H4 (cell line): ENCODE measurements at regions not wholly inside any gene's neighbourhood (a gene's known extent, or its start where the extent isn't known, plus 50 kb on each side); places are given as distances from the start of the nearest gene placed in this dataset.
A peak's percentile ranks its signal among the peaks of the same experiment; 100 is the strongest.

Source experiments
- DNase-seq: peaks from one replicate; pipeline ENCODE4 v3.0.0-alpha.2; 2015; ENCODE audit warnings: low spot score

DNA sequence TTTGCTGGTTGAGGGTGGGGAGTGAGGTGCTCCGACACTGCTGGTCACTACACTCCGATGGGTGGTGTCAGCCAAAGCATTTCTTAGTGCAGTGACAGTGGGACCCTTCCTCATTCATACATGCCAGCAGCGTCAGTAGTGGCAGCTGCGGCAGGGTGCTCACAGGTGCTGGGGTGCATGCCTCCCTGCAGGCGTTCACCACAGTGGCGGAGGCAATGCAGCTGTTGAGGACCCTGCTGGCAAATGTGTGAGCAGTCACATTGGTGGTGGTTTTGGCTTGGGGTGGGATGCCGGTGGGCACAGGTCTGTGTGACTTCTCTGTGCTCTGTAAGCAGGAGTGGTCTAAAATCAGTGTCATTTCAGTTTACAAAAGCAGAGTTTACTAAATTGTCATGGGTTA lies 464.6 kb downstream of the FUT8 start:
- no peak for DNase-seq

DNA sequence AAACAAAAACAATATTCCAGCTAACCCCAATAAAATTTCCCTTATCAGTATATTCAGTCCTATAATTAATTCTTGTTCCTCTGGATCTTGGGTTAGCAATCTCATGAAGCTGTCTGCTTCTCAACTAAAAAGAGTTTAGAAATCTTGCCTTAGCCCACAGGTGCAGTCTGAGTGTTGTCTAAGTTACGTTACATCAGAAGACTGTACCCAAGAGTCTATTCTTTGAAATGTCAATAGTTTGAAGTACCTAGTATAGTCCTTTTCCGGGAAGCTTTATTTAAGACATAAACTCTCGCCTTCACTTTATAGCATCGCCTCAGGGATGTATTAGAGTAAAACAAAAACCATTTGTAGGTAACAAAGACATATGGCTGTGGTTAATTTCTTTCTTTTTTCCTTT lies 465.1 kb downstream of the FUT8 start:
- no peak for DNase-seq

DNA sequence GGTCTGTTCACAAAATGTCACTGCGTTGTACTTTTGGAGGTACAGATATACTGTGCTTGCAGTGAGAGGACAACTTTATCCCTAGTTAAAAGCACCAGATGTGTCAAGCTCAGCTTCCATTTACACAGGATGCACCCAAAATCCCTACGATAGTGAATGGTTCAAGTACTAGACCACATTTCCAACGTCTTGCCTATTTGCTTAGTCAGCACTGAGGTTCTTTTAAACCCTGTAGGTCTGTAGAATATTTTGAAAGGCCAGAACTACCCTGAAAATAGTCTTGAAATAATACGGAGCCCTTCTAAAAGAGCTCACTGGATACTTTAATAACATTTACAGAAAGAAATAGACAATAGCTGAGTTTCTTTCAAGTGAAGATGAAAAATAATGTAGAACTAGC lies 466.1 kb downstream of the FUT8 start:
- DNase-seq, result no peak

DNA sequence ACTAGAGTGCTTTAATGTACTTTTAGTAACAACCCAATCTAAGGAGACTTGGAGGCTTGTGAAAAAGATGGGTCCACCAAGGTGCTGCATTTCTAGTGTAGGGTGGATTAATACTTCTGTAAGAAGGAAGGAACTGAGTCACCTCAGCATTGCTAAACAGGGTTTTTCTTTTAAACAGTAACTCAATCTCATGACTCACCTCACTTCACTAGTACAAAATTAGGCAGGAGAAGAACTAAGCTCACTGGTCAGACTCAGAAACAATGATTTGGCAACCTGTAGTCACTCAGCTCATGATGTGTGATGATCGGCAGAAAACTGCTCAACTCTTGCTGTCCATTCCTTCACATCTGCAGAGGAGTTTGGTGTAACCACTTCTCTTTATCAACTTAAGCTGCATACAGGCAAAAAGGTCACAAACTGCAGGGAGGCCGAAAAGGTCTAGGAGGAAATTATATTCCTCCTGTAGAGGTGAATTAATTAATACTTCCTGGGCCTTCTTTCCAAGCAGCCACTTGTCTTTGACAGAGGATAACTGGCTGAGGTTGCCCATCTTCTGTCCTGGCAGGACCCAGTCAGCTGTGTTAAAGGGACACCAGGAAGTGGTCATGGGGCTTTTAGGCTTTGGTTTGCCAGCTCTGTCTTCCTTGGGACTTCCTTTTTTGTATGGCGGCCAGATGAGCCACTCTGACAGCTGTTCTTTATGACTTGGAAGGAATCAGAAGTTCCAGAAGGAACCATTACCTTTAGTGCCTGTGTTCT lies 466.9 kb downstream of the FUT8 start:
- DNase-seq, result peak; percentile 45

DNA sequence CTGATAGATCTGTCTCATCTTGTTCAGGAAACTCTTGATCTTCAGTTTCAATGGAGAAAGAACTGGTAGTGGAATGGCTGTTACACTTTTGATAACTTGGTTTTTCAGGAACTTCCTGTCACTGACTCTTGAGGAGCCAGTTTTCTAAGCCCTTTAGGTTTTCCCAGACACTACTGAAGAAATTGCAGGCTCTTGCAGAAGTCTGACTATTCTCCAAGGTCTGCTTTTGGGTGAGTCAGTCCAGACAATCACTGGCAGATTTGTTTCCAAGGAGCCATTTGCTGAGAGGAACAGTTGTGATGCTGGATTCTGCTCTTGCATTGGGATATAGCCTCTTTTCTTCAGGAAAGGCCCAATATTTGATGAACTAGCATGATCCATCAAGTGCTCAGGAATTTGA lies 468.0 kb downstream of the FUT8 start:
- DNase-seq, result no peak

DNA sequence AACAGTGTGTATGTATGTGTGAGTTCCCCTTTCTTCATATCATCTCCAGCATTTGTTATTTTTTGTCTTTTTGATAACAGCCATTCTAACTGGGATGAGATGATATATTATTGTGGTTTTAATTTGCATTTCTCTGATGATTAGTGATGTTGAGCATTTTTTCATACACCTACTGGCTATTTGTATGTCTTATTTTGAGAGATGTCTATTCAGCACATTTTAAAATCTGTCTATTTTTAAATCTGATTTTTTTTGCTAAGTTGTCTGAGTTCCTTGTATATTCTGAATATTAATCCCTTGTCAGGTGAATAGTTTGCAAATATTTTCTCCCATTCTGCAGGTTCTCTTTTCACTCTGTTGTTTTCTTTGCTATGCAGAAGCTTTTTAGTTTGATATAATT lies 469.1 kb downstream of the FUT8 start:
- DNase-seq, result no peak

DNA sequence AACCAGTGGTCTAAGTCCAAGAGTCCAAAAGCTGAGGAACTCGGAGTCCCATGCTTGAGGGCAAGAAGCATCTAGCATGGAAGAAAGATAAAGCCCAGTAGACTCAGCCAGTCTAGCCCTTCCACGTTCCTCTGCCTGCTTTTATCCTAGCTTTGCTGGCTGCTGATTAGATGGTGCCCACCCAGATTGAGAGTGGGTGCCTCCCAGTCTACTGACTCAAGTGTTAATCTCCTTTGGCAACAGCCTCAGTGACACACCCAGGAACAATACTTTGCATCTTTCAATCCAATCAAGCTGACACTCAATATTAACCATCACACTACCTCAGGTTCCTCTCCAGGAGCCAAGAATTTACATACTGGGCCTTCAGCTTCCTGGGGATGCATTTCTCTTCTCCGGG lies 476.1 kb downstream of the FUT8 start:
- DNase-seq, result no peak

DNA sequence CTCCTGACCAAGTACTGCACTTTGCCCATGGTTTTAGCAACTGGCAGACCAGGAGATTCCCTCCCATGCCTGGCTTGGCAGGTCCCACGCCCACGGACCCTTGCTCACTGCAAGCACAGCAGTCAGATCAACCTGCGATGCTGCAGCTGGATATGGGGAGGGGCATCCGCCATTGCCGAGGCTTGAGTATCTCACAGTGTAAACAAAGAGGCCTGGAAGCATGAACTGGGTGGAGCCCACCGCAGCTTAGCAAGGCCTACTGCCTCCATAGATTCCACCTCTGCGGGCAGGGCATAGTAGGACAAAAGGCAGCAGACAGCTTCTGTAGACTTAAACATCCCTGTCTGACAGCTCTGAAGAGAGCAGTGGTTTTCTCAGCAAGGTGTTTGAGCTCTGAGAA lies 479.8 kb downstream of the FUT8 start:
- DNase-seq, result no peak

DNA sequence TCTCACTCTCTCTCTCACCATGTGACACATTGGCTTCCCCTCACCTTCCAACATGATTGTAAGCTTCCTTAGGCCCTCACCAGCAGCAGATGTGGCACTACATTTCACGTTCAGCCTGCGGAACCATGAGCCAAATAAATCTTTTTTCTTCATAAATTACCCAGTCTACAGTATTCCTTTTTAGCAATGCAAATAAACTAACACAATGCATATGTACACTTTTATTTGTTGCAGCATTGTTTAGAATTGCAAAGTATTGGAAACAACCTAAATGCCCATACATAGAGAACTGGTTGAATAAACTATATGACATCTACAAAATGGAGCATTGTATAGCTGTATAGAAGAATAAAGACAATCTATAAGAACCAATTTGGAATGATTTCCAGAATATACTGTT lies 487.6 kb downstream of the FUT8 start:
- no peak for DNase-seq

DNA sequence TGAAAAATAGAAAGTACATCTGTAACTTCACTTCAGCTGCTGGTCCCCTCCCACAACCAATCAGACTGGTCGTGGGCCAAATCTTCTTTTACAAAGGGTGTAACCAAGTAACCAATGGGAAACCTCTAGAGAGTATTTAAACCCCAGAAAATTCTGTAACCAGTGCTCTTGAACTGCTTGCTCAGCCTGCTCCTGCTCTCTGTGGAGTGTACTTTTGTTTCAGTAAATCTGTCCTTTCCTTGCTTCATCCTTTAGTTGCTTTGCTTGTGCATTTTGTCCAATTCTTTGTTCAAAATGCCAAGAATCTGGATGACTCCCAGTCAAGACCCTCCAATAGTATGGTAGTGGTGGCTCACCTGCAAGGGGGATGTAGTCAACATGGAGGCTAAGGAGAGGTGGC lies 489.1 kb downstream of the FUT8 start:
- DNase-seq, result no peak

DNA sequence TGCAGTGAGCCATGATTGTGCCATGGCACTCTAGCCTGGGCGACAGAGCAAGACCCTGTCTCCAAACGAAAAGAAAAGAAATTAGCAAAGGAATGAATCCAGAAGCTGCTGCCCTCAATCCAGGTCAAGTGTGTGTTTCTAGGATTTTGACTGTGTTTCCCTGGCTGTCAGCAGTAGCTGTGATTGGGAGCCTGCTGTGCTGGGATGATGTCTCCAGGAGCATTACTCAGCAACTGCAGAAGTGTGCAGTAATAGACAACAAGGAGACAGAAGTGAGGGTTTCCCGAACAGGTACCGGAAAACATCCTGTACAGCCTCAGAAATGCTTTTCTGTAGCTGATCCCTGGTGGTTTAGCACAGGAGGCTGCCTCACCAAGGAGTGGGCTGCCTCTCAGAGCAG lies 492.5 kb downstream of the FUT8 start:
- no peak for DNase-seq

DNA sequence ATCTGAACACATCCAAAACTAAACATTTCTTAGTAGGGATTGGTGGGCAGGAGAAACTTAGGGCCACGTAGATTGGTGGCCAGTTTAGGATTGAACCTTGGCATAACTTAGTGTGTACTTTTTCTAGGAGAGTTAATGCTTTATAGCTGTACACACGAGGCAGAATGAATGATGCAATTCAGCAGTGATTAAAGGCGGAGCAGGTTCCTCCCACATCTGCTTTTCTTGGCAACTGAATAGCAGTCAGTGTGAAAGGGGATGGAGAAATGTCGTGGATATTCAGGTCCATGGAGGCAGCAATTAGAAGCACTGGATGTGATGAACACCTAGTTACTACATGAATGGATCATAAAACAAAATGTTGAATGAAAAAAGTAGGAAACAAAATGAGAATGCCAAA lies 493.8 kb downstream of the FUT8 start:
- DNase-seq, result no peak

DNA sequence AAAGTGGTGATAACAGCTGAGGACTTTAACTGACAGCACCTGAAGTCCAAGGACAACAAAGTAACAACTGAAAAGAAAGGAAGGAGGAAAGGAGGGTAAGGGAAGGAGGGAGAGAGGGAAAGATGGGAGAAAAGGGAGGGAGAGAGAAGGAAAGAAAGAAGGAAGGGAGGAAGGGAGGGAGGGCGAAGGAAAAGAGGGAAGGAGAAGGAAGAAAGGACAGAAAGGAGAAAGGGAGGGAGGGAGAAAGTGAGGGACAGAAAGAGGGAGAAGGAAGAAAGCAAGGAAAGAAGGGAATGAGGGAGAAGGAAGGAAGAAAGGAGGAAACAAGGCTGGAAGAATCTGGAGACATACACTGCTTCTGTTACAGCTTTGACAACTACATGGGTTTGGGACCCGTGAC lies 494.4 kb downstream of the FUT8 start:
- no peak for DNase-seq

DNA sequence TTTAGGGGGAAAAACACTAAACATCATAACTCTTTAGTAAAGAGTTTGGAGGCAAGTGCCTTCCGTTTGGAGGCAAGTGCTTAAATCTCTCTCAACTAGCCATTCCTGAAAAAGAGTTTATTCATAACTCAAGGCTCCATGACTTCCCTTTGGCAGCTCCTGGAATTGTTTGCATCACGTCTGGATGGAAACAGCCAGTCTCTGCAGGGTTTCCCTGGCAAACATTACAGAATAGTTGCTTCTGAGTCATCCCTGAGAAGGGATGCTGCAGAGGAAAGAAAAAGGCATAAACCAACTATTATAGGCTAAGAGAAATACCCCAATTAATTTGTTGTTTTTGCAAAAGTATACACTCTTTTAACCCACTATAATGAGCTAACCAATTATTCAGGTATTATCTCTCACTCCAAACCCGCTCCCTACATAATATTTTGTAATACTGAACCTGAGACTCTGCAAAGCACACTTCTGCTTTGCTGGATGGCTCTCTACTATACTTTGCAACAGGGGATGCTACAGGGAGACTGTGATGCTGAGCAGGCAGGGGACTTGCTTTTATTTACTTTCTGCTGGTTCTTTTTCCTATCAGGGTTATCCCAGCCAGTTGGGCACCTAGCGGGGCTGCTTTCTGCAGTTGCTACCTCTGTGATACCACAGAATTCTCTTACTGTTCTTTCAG lies 497.7 kb downstream of the FUT8 start:
- DNase-seq, result peak; percentile 30

DNA sequence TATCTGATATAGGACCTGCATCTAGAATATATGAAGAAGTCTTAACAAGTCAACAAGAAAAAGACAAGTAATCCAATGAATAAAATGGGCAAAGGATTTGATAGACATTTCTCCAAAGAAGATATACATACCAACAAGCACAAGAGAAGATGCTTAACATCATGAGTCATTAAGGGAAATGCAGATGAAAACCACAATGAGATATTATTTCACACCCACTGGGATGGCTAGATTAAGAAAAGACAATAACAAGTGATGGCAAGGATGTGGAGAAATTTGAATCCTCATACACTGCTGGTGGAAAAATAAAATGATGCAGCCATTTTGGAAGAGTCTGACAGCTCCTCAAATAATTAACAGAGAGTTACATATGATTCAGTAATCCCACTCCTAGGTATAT lies 502.6 kb downstream of the FUT8 start:
- no peak for DNase-seq

DNA sequence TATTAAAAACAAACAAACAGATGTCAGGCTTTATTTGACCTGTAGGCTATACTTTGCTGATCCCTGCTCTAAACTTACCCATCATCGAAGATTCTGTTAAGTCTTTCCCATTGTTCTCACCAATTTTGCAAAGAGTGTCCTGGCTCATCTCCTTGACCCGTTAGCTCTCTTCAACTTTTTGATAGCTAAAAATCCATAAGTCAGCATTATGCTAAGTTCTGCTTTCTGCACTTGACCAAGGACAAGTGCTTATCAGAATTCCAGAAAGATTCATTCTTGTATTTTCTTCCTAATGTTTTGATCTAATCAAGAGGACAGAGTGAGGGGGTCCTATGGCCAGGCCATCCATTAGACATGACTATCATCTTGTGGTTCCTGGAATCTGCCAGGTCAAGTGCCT lies 503.5 kb downstream of the FUT8 start:
- DNase-seq, result no peak

DNA sequence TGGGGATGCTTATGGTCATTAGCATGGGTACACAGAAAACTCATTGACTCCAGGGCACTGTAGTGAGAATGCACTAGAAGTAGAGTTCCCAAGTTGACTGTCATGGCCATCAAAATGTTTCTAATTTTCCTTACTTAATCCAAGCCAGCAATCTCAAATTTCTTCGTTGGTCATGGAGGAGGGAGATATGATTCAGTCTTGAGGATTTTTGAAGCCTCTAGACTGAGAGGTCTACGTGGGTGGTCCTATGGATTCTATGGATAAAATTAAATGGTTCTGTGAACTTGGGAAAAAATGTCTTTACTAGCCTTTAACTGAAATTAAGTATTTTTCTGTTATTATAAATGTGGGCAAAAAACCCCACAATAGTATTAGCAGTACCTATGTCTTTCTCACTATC lies 508.5 kb downstream of the FUT8 start:
- DNase-seq, result no peak

DNA sequence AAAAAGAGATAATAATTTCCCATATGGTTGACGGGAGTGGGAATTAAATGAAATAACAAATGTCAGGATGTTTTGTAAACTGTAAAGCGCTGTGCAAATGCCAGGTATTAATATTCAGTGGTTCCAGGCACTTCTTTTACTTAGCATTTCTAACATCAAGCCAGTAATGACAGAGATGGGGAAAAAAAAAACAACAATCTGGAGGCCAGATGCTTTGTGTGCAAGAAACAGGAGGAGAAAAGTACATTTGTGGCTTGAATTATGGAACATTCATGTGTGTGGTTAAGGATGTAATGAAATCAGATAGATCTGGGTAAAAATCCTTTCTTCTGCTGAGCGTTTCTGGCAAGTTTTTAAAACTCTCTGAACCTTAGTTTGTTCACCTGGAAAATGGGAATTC lies 509.6 kb downstream of the FUT8 start:
- no peak for DNase-seq

DNA sequence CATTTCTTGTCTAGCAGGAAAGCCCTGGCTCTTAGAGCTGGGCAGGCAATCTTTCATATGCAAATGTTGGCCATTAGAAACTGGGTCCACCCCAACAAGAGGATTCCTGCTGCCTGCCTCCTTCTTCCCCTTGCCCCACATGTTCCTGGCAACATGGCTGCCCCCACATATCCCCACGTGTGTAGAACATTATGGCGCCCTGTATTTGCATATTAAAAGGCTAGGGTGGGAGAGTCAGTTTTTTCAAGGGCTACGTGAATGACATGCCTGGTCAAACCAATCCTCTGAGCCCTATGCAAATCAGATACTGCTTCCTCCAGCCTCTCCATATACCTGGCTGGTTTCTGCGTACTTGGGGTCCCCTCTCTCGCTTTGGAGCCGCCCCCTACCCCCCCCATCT lies 514.0 kb downstream of the FUT8 start:
- no peak for DNase-seq

DNA sequence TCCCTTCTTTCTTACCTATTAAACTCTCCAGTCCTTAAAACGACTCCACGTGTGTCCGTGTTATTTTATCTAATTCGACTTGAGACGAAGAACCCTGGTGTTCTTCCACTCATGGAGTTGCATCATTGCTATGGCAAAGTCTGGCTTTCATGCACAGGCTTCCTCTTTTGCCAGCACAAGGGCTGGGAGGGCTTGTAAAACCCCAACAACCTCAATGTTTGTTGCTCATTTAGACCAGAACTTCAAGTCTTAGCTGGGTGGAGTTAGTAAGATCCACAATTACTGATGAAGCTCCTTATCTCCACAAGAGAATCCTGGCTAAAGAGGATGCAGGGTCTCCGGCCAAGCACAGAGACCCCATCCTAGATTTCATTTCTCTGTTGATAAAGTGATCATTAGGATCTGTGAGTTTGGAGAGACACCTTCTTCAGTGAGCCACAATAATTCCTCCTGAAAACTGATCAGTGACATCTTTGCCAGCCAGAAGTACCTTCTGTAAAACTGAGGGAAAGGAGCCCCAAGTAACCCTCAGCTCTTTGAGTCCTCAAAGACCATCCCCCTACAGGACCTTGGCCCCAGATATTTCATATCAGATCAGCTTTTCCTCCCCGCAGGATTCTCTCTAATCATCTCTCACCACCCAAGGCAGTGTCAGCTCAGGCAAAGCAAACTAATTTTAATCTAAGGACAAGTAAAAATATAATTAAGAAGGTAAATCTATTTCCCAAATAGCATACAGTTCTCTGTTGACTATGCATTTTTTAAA lies 514.6 kb downstream of the FUT8 start:
- no peak for DNase-seq

DNA sequence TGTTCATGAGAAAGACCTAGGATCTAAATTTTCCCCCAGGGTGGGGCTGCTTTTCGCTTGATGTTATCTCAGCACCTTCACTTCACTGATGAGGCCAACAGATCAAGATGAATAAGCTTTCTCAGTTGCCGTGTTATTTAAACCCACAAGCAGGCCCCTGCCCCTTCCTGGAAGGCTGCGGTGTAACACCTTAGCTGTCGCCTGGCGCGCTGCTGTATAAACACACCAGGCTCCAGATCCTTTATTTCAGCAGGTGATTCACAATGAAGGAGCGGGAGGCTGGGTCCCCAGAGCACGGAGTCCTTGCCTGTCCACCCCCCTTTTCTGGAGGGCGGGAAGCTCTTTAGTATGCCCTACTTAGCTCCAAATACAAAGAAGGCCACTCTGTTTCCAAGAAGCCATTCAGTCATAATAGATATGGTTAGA lies 515.4 kb downstream of the FUT8 start:
- DNase-seq, result no peak

DNA sequence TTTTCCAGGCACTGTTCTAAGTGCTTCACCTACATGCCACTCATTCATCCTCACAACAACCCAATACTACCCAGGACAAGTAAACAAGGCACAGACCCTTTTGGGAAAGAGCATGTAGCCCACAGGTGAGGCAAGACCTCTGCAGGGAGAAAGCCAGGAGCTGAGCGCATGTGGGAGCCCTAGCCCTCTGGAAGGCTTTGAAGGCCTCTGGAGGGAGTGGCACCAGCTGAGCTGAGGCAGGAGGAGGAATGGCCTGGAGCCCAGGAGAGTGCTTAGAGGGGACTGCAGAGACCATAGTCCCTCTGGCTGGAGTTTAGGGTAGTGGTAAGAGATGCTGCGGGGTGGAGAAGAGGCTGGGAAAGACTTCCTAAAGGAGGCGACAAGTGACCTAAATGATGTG lies 516.5 kb downstream of the FUT8 start:
- no peak for DNase-seq
